Adipocyte (in vitro differentiated cells): ENCODE measurements at regions not wholly inside any gene's neighbourhood (a gene's known extent, or its start where the extent isn't known, plus 50 kb on each side); places are given as distances from the start of the nearest gene placed in this dataset.

Experiments
- DNase-seq: peaks from one replicate; pipeline ENCODE4 v3.0.0-alpha.2; 2015; ENCODE audit warnings: low read depth
- H3K27me3 ChIP-seq: replicated peaks from 2 replicates; pipeline ENCODE4 v1.7.0; 2013; ENCODE audit warnings: mild to moderate bottlenecking, low read length, moderate library complexity; ENCODE audit not compliant: control insufficient read depth, insufficient read depth
- H3K36me3 ChIP-seq: 2 replicates; pipeline ENCODE4 v1.7.0; 2013; ENCODE audit warnings: low read length, mild to moderate bottlenecking, moderate library complexity; ENCODE audit not compliant: control insufficient read depth, insufficient read depth, severe bottlenecking
- H3K4me1 ChIP-seq: 2 replicates; pipeline ENCODE4 v1.7.0; 2013; ENCODE audit warnings: mild to moderate bottlenecking, low read length, moderate library complexity; ENCODE audit not compliant: control insufficient read depth, insufficient read depth
- H3K4me3 ChIP-seq: 2 replicates; pipeline ENCODE4 v1.7.0; 2013; ENCODE audit warnings: mild to moderate bottlenecking, low read length, moderate library complexity
- H3K9ac ChIP-seq: 2 replicates; pipeline ENCODE4 v1.7.0; 2013; ENCODE audit warnings: mild to moderate bottlenecking, low read length, moderate library complexity
- H3K9me3 ChIP-seq: 2 replicates; pipeline ENCODE4 v1.7.0; 2013; ENCODE audit warnings: mild to moderate bottlenecking, low read length, moderate library complexity; ENCODE audit not compliant: control insufficient read depth

GRCh38 chr2:116716444-116716843 lies 1098.0 kb upstream of the DDX18 start:
- no peak overlapping the region for H3K4me3 ChIP-seq
- no peaks in the 10 kb centered on the region for H3K9me3 ChIP-seq
- no peaks in the 10 kb centered on the region for H3K4me1 ChIP-seq
- H3K27me3 ChIP-seq: no peaks in the 10 kb centered on the region
- no peak overlapping the region for H3K9ac ChIP-seq
- H3K36me3 ChIP-seq: no peaks in the 10 kb centered on the region
- no peak for DNase-seq

GRCh38 chr2:116717832-116718231 lies 1096.7 kb upstream of the DDX18 start:
- no peak for DNase-seq
- Histone ChIP-seq H3K4me1 (no peaks in the 10 kb centered on the region), H3K27me3 (no peaks in the 10 kb centered on the region), H3K9me3 (no peaks in the 10 kb centered on the region), H3K9ac (no peak overlapping the region), H3K4me3 (no peak overlapping the region), H3K36me3 (no peaks in the 10 kb centered on the region)

GRCh38 chr2:116718451-116718850 lies 1096.0 kb upstream of the DDX18 start:
- Histone ChIP-seq H3K4me3 (no peak overlapping the region), H3K9ac (no peak overlapping the region), H3K27me3 (no peaks in the 10 kb centered on the region), H3K36me3 (no peaks in the 10 kb centered on the region), H3K4me1 (no peaks in the 10 kb centered on the region), H3K9me3 (no peaks in the 10 kb centered on the region)
- DNase-seq: no peak

- DNase-seq: no peak
- Histone ChIP-seq H3K9me3 (no peaks in the 10 kb centered on the region), H3K4me3 (no peak overlapping the region), H3K9ac (no peak overlapping the region), H3K4me1 (no peaks in the 10 kb centered on the region), H3K27me3 (no peaks in the 10 kb centered on the region), H3K36me3 (no peaks in the 10 kb centered on the region)
These were observed 1094.7 kb upstream of the DDX18 start for GRCh38 chr2:116719836-116720235.

- Histone ChIP-seq H3K27me3 (no peaks in the 10 kb centered on the region), H3K9me3 (no peaks in the 10 kb centered on the region), H3K4me1 (no peaks in the 10 kb centered on the region), H3K4me3 (no peak overlapping the region), H3K9ac (no peak overlapping the region), H3K36me3 (no peaks in the 10 kb centered on the region)
- DNase-seq: no peak
These were observed 1089.9 kb upstream of the DDX18 start for GRCh38 chr2:116724550-116724949.

GRCh38 chr2:116732322-116732721 lies 1082.2 kb upstream of the DDX18 start:
- no peaks in the 10 kb centered on the region for H3K27me3 ChIP-seq
- H3K4me3 ChIP-seq: no peak overlapping the region
- H3K9me3 ChIP-seq: no peaks in the 10 kb centered on the region
- H3K4me1 ChIP-seq: no peaks in the 10 kb centered on the region
- H3K9ac ChIP-seq: no peak overlapping the region
- no peaks in the 10 kb centered on the region for H3K36me3 ChIP-seq
- no peak for DNase-seq

GRCh38 chr2:116733699-116734098 lies 1080.8 kb upstream of the DDX18 start:
- no peaks in the 10 kb centered on the region for H3K27me3 ChIP-seq
- no peak overlapping the region for H3K9ac ChIP-seq
- H3K4me3 ChIP-seq: no peak overlapping the region
- no peak for DNase-seq
- no peaks in the 10 kb centered on the region for H3K36me3 ChIP-seq
- H3K4me1 ChIP-seq: no peaks in the 10 kb centered on the region
- H3K9me3 ChIP-seq: no peaks in the 10 kb centered on the region

- Histone ChIP-seq H3K9me3 (peaks cover 4% of the 10 kb centered on the region), H3K9ac (no peak overlapping the region), H3K4me1 (no peaks in the 10 kb centered on the region), H3K36me3 (no peaks in the 10 kb centered on the region), H3K27me3 (no peaks in the 10 kb centered on the region), H3K4me3 (no peak overlapping the region)
- no peak for DNase-seq
These were observed 1076.5 kb upstream of the DDX18 start for GRCh38 chr2:116737951-116738350.

- no peak for DNase-seq
- Histone ChIP-seq H3K9ac (no peak overlapping the region), H3K9me3 (no peaks in the 10 kb centered on the region), H3K4me3 (no peak overlapping the region), H3K36me3 (no peaks in the 10 kb centered on the region), H3K4me1 (no peaks in the 10 kb centered on the region), H3K27me3 (no peaks in the 10 kb centered on the region)
These were observed 1067.4 kb upstream of the DDX18 start for GRCh38 chr2:116747103-116747502.

GRCh38 chr2:116749994-116750393 lies 1064.5 kb upstream of the DDX18 start:
- no peak overlapping the region for H3K4me3 ChIP-seq
- H3K27me3 ChIP-seq: no peaks in the 10 kb centered on the region
- H3K4me1 ChIP-seq: no peaks in the 10 kb centered on the region
- no peaks in the 10 kb centered on the region for H3K36me3 ChIP-seq
- no peaks in the 10 kb centered on the region for H3K9me3 ChIP-seq
- no peak overlapping the region for H3K9ac ChIP-seq
- DNase-seq: no peak

- no peak overlapping the region for H3K9ac ChIP-seq
- no peak for DNase-seq
- H3K4me3 ChIP-seq: no peak overlapping the region
- H3K27me3 ChIP-seq: no peaks in the 10 kb centered on the region
- no peaks in the 10 kb centered on the region for H3K36me3 ChIP-seq
- no peaks in the 10 kb centered on the region for H3K9me3 ChIP-seq
- H3K4me1 ChIP-seq: no peaks in the 10 kb centered on the region
These were observed 1060.0 kb upstream of the DDX18 start for GRCh38 chr2:116754381-116755101.

GRCh38 chr2:116761864-116762263 lies 1052.6 kb upstream of the DDX18 start:
- Histone ChIP-seq H3K36me3 (no peaks in the 10 kb centered on the region), H3K9ac (no peak overlapping the region), H3K4me1 (no peaks in the 10 kb centered on the region), H3K9me3 (no peaks in the 10 kb centered on the region), H3K4me3 (no peak overlapping the region), H3K27me3 (no peaks in the 10 kb centered on the region)
- DNase-seq: no peak
